WTC11 (cell line): ENCODE measurements at regions not wholly inside any gene's neighbourhood (a gene's known extent, or its start where the extent isn't known, plus 50 kb on each side); places are given as distances from the start of the nearest gene placed in this dataset.

Source experiments
- ATAC-seq: fragments of 200-7000 bp; cut with Tn5 transposase; 2 replicates; pipeline ENCODE4 v1.10.0; 2021; ENCODE audit warnings: mild to moderate bottlenecking, moderate library complexity
- CTCF ChIA-PET: fragments of 300-600 bp; sonication (Branson Sonifier 250); formaldehyde crosslinking; loops from one replicate; lab custom pipeline; 2021; ENCODE audit warnings: antibody characterized with exemption; lab: Charles Lee
- POLR2A ChIA-PET: fragments of 350-600 bp; sonication (Branson Sonifier 250); formaldehyde crosslinking; loops from one replicate; lab custom pipeline; 2021; ENCODE audit warnings: antibody characterized with exemption; lab: Charles Lee
- DNase-seq: peaks from one replicate; pipeline ENCODE4 v3.0.0; 2021; ENCODE audit warnings: low spot score
- H3K27ac Mint-ChIP-seq: 2 replicates; pipeline ENCODE4 v1.8.0; 2021; ENCODE audit warnings: mixed read lengths
- H3K27me3 Mint-ChIP-seq: 2 replicates; pipeline ENCODE4 v1.8.0; 2021; ENCODE audit warnings: low read depth, mild to moderate bottlenecking, moderate library complexity, mixed read lengths
- H3K36me3 Mint-ChIP-seq: 2 replicates; pipeline ENCODE4 v1.8.0; 2021; ENCODE audit warnings: mixed read lengths
- H3K4me1 Mint-ChIP-seq: 2 replicates; pipeline ENCODE4 v1.8.0; 2022; ENCODE audit warnings: mixed read lengths
- H3K4me3 Mint-ChIP-seq: 2 replicates; pipeline ENCODE4 v1.8.0; 2021; ENCODE audit warnings: mild to moderate bottlenecking, moderate library complexity, mixed read lengths
- H3K9me3 Mint-ChIP-seq: 2 replicates; pipeline ENCODE4 v1.8.0; 2021; ENCODE audit warnings: mixed read lengths
- ARID4B ChIP-seq: sonication (generic); formaldehyde crosslinking; IDR thresholded peaks from 2 replicates; pipeline ENCODE4 v1.8.0; 2023; ENCODE audit warnings: missing genetic modification reagents, mild to moderate bottlenecking, borderline replicate concordance
- ATF3 ChIP-seq: sonication (generic); formaldehyde crosslinking; conservative IDR thresholded peaks from 2 replicates; pipeline ENCODE4 v1.8.1; 2022; ENCODE audit warnings: mild to moderate bottlenecking, missing genetic modification reagents
- ATF6 ChIP-seq: sonication (generic); formaldehyde crosslinking; IDR thresholded peaks from 2 replicates; pipeline ENCODE4 v1.8.1; 2023; ENCODE audit warnings: mild to moderate bottlenecking, missing genetic modification reagents
- CREB1 ChIP-seq: sonication (generic); formaldehyde crosslinking; IDR thresholded peaks from 2 replicates; pipeline ENCODE4 v1.8.0; 2023; ENCODE audit warnings: mild to moderate bottlenecking, missing genetic modification reagents
- EMX1 ChIP-seq: fragments of 250-450 bp; sonication (Bioruptor Pico); IDR thresholded peaks from 2 replicates; pipeline ENCODE4 v1.8.0; 2021; ENCODE audit warnings: mild to moderate bottlenecking
- HMGXB4 ChIP-seq: sonication (generic); formaldehyde crosslinking; IDR thresholded peaks from 2 replicates; pipeline ENCODE4 v1.8.1; 2023; ENCODE audit warnings: mild to moderate bottlenecking, moderate library complexity, missing genetic modification reagents
- KAT7 ChIP-seq: sonication (generic); formaldehyde crosslinking; IDR thresholded peaks from 2 replicates; pipeline ENCODE4 v1.8.1; 2023; ENCODE audit warnings: missing genetic modification reagents, mild to moderate bottlenecking, borderline replicate concordance
- MYBL2 ChIP-seq: sonication (generic); formaldehyde crosslinking; IDR thresholded peaks from 2 replicates; pipeline ENCODE4 v1.8.1; 2023; ENCODE audit warnings: mild to moderate bottlenecking, moderate library complexity, missing genetic modification reagents
- NFE2L1 ChIP-seq: sonication (generic); formaldehyde crosslinking; IDR thresholded peaks from 2 replicates; pipeline ENCODE4 v1.8.1; 2023; ENCODE audit warnings: missing genetic modification reagents
- PRRX2 ChIP-seq: fragments of 250-450 bp; sonication (Bioruptor Pico); IDR thresholded peaks from 2 replicates; pipeline ENCODE4 v1.8.0; 2021; ENCODE audit warnings: mild to moderate bottlenecking
- SOX15 ChIP-seq: fragments of 250-450 bp; sonication (Bioruptor Pico); IDR thresholded peaks from 2 replicates; pipeline ENCODE4 v1.9.0; 2021; ENCODE audit warnings: mild to moderate bottlenecking
- SP1 ChIP-seq: sonication (generic); formaldehyde crosslinking; conservative IDR thresholded peaks from 2 replicates; pipeline ENCODE4 v1.8.1; 2022; ENCODE audit warnings: missing genetic modification reagents
- STAT6 ChIP-seq: sonication (generic); formaldehyde crosslinking; conservative IDR thresholded peaks from 2 replicates; pipeline ENCODE4 v1.8.1; 2023; ENCODE audit warnings: mild to moderate bottlenecking, low read depth, missing genetic modification reagents, moderate library complexity
- TEAD4 ChIP-seq: sonication (generic); formaldehyde crosslinking; IDR thresholded peaks from 2 replicates; pipeline ENCODE4 v1.8.0; 2022; ENCODE audit warnings: mild to moderate bottlenecking, missing genetic modification reagents
- TP53 ChIP-seq: sonication (generic); formaldehyde crosslinking; IDR thresholded peaks from 2 replicates; pipeline ENCODE4 v1.8.1; 2023; ENCODE audit warnings: mild to moderate bottlenecking, missing genetic modification reagents
- ZNF121 ChIP-seq: sonication (generic); formaldehyde crosslinking; IDR thresholded peaks from 2 replicates; pipeline ENCODE4 v1.8.0; 2023; ENCODE audit warnings: missing genetic modification reagents
- ZNF281 ChIP-seq: sonication (generic); formaldehyde crosslinking; IDR thresholded peaks from 2 replicates; pipeline ENCODE4 v1.8.0; 2023; ENCODE audit warnings: mild to moderate bottlenecking, missing genetic modification reagents
- ZNF317 ChIP-seq: sonication (generic); formaldehyde crosslinking; IDR thresholded peaks from 2 replicates; pipeline ENCODE4 v1.8.1; 2023; ENCODE audit warnings: low read depth, mild to moderate bottlenecking, moderate library complexity, missing genetic modification reagents, borderline replicate concordance
- TF ChIP-seq, protein P1 (sequence below): sonication (generic); formaldehyde crosslinking; IDR thresholded peaks from 2 replicates; pipeline ENCODE4 v1.8.1; 2023; ENCODE audit warnings: mild to moderate bottlenecking, missing genetic modification reagents, moderate library complexity
- TF ChIP-seq, protein P2 (sequence below): fragments of 200-600 bp; IDR thresholded peaks from 2 replicates; pipeline ENCODE4 v1.8.0; 2022; ENCODE audit warnings: antibody characterized with exemption

DNA sequence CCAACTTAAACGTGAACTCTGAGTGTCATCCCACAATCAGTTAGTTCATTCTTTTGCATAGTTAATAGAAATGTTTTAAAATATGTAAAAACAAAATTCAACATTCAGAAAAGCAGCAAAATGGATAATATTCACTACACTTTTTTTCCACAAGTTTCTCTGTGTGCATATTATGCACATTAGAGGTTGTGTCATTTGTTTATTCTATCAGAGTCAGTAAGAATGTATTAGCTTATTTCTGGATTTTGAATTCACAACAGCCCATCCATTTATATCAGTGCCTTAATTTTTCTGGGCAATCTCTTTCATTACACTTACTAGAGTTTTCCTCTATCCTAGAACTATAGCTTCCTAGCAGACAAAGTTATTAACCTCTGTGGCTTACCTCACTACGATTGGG is 432.7 kb upstream of the SEMA3A start:
- Mint-ChIP-seq H3K9me3 (peaks cover 19% of the 10 kb centered on the region), H3K36me3 (peaks cover 17% of the 10 kb centered on the region), H3K4me1 (peaks cover 2% of the 10 kb centered on the region; the same call in 1 of the 2 replicates), H3K27me3 (no peaks in the 10 kb centered on the region), H3K4me3 (no peak overlapping the region), H3K27ac (no peak overlapping the region)
- ChIA-PET CTCF (interaction anchor here (0.6 kb wide), 1 partner anchor 130 kb away, joined by 3 read pairs; no protein-coding TSS in a partner anchor), POLR2A (no interaction called here)
- ATAC-seq (no peak), DNase-seq (no peak)
- TF ChIP-seq ZNF317 (CRISPR knock-in tag) (no peak), TP53 (CRISPR knock-in tag) (no peak), STAT6 (CRISPR knock-in tag) (no peak), SOX15 (CRISPR knock-in tag) (no peak), ATF3 (CRISPR knock-in tag) (no peak), KAT7 (CRISPR knock-in tag) (no peak), SP1 (CRISPR knock-in tag) (no peak), ARID4B (no peak), EMX1 (CRISPR knock-in tag) (no peak), PRRX2 (CRISPR knock-in tag) (no peak), NFE2L1 (CRISPR knock-in tag) (no peak), ZNF121 (no peak), MYBL2 (CRISPR knock-in tag) (no peak), CREB1 (CRISPR knock-in tag) (no peak), ZNF281 (CRISPR knock-in tag) (no peak), HMGXB4 (CRISPR knock-in tag) (no peak), TEAD4 (CRISPR knock-in tag) (no peak), ATF6 (CRISPR knock-in tag) (no peak)
- TF ChIP-seq, protein P1, sequence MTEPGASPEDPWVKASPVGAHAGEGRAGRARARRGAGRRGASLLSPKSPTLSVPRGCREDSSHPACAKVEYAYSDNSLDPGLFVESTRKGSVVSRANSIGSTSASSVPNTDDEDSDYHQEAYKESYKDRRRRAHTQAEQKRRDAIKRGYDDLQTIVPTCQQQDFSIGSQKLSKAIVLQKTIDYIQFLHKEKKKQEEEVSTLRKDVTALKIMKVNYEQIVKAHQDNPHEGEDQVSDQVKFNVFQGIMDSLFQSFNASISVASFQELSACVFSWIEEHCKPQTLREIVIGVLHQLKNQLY (CRISPR knock-in tag), result no peak
- TF ChIP-seq, protein P2, sequence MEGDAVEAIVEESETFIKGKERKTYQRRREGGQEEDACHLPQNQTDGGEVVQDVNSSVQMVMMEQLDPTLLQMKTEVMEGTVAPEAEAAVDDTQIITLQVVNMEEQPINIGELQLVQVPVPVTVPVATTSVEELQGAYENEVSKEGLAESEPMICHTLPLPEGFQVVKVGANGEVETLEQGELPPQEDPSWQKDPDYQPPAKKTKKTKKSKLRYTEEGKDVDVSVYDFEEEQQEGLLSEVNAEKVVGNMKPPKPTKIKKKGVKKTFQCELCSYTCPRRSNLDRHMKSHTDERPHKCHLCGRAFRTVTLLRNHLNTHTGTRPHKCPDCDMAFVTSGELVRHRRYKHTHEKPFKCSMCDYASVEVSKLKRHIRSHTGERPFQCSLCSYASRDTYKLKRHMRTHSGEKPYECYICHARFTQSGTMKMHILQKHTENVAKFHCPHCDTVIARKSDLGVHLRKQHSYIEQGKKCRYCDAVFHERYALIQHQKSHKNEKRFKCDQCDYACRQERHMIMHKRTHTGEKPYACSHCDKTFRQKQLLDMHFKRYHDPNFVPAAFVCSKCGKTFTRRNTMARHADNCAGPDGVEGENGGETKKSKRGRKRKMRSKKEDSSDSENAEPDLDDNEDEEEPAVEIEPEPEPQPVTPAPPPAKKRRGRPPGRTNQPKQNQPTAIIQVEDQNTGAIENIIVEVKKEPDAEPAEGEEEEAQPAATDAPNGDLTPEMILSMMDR, result no peak
